SW 1271 (cell line): ENCODE measurements at regions not wholly inside any gene's neighbourhood (a gene's known extent, or its start where the extent isn't known, plus 50 kb on each side); places are given as distances from the start of the nearest gene placed in this dataset.

ENCODE experiments used
- DNase-seq, 2 experiments: peaks; one replicate each; lab custom pipeline; 2025; lab: John Stamatoyannopoulos, UW

DNA sequence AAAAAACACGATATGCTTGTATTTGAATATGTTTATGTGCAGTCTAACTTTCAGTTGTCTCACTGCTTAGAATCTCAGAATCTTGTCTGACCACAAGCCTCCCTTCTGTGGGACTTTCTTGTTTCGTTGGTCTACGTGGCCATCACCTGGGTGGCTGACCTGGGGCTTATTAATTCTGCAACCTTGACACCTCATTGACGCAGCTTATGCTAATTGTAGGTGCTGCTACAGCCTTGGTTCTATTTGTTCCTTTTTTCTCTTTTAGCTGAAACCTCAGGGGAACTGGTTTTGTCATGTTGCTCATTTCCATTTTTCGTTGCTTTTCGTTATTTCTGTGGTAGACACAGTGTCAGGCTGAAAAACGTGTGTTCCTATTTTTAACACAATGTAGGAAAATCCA, 273.7 kb downstream of the SLC4A3 start:
- DNase-seq = no peak

DNA sequence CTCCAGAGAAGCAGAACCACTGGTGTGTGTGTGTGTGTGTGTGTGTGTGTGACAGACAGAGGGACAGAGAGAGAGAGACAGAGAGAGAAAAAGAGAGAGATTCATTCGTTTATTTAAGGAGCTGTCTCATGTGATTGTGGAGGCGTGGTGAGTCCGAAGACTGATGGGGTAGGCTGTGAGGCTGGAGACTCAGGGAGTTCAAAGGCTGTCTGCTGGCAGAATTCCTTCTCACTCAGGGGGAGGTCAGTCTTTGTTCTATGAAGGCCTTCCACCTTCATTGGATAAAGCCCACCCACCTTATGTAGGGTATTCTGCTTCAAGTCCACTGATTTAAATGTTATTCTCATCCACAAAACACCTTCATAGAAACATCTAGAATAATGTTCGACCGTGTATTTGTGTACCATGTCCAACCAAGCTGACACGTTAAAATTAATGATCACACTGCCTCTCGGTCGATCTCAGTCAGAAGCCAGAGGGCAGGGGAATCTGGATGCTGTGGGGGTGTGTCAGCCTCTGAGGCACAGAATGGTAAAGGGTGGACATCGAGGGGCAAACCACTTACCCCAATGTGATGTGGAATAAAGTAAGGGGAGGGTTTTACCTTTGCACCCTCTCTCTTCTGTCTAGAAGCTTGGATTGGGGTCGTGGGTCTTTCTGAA, 275.6 kb downstream of the SLC4A3 start:
- no peak for DNase-seq

- no peak for DNase-seq
Observed at GRCh38 chr2:219905640-219906039, 278.2 kb downstream of the SLC4A3 start.

- no peak for DNase-seq
Observed at GRCh38 chr2:219906114-219907010, 278.9 kb downstream of the SLC4A3 start.

DNA sequence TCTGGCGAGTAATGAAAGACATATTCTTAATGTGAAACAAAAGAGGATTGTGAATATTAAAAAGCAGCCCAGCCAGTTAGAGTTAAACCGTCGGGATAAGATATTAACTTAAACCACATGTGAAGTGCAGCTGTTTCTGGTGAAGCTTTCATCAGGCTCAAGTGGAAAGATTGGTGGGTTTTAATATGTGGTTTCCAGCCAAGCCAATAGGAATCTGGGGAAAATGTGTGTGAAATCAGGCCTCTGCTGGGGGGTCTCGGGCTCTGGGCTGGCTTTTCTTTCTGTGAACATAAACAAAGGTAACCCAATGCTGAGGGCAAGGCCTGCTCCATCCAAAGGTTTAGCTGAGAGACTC, 279.6 kb downstream of the SLC4A3 start:
- no peak for DNase-seq

DNA sequence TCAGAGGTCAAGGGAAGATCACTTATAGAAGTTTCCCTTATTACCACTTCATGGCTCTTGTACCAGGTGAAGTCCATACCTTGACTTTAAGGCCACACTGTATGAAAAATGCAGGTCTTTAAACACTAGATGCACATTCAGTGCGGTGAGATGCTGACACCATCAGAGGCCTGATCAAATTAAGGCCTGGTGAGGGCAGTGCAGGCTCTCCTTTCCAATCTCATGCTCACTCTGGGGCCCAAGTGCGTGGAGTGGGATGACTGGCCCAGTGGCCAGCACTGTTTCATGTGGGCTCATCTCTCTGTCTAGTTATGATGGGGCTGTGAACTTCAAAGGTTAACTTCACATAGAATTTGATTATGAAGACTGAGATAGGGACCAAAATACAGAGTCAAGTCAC, 281.1 kb downstream of the SLC4A3 start:
- DNase-seq = no peak

- DNase-seq = no peak
Observed at GRCh38 chr2:219911541-219911940, 284.1 kb downstream of the SLC4A3 start.

- DNase-seq = no peak
Observed at GRCh38 chr2:219912491-219912921, 285.1 kb downstream of the SLC4A3 start.

DNA sequence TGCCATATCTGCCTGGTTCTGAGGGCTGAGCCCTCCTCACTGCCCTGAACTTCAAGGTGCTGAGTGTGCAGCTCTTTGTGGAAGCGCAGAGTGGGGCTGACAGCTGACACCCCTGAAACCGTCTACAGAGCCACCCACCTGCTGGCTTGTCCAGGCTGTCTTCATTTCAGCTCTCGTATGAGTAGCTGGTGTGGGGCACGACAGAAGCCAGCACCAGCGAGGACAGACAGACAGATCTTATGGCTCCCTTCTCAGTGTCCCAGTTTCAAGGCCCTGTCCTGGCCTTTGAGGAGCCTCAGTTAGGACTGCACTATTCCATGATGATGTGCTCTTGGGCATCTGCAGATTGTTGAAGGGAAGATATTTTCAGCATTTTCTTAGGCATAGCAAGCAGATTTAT, 287.1 kb downstream of the SLC4A3 start:
- DNase-seq = no peak

- no peak for DNase-seq
Observed at GRCh38 chr2:219916281-219916680, 288.9 kb downstream of the SLC4A3 start.

GRCh38 chr2:219916726-219917440, 289.5 kb downstream of the SLC4A3 start:
- no peak for DNase-seq

DNA sequence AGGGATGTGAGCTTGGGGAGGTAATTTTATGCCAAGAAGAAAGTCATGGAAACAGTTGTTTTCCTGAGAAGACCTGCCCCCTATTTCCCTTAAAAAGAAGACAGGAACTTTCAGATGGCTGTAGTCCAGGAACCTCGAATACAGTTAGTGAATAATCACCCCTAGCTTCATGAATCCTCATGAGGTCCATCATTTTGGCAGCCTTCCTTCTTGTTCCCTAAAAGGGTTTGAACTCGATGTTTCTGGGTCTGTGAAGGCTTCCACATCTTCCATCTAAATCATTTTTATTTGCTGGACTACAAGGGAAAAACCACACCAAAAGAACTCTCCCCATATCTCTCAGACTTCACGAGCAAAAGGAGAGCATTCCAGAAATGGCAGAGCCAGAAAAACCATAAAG, 290.8 kb downstream of the SLC4A3 start:
- no peak for DNase-seq

GRCh38 chr2:219918944-219919343, 291.5 kb downstream of the SLC4A3 start:
- DNase-seq = no peak

DNA sequence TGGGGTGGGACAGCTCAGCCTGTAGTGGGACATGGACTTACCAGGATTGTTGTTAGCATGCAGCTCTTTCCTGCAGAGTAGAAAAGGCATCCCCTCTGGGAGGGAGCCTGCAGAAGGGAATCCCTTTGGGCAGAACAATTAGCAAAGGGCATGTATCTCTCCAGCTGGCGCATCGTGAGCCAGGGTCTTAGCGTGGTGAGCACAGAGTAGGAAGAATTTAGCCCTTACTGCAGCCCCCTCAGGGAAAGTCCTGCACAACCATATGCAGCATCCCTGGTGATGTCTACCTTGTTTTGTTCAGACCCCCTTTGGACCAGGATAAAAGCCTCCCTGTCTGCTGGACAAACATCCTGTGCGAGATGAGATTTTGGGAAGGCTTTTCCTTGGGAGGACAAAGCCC, 292.1 kb downstream of the SLC4A3 start:
- no peak for DNase-seq

DNA sequence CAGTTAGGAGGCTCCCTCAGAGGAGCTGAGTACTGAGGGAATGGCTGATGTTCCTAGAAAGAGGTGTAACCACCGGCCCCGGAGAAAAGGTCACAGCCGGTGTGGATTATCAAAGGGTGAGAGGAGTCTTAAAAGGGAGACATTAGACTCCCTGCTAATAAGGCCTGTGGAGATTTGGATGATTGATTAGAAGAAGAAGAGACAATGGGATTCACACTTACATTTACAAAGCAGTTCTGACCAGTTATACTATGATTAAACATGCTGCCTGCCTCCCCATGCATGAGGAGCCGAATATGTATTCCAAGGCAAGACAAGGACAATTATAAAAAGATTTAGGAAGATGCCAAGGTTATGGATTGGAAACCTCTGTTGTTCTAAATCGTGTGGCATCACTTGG, 302.4 kb downstream of the SLC4A3 start:
- DNase-seq = no peak

GRCh38 chr2:219939647-219940046, 312.2 kb downstream of the SLC4A3 start:
- DNase-seq = no peak

- DNase-seq = no peak
Observed at GRCh38 chr2:219944866-219945265, 317.4 kb downstream of the SLC4A3 start.

DNA sequence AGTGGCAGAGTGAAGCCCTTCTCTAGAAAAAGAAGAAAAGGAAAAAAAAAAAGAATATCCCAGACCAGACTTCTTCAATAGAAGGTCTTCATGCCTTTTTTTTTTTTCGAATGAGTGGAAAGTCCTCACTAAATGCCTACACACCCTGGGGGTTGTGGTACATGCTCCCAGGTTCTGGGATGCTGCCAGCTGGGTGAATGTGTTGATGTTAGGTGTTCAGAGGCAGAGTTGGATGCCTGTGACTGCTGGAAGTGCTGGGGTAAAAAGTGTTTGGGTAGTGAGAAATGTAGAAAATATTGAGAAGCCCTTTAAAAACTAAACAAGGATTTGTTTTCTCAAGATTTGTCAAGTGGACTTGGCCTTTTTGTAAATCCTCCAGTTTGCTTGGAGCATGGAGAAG, 318.6 kb downstream of the SLC4A3 start:
- DNase-seq = no peak

GRCh38 chr2:219946529-219946928, 319.1 kb downstream of the SLC4A3 start:
- no peak for DNase-seq

GRCh38 chr2:219947575-219947974, 320.1 kb downstream of the SLC4A3 start:
- DNase-seq = no peak

DNA sequence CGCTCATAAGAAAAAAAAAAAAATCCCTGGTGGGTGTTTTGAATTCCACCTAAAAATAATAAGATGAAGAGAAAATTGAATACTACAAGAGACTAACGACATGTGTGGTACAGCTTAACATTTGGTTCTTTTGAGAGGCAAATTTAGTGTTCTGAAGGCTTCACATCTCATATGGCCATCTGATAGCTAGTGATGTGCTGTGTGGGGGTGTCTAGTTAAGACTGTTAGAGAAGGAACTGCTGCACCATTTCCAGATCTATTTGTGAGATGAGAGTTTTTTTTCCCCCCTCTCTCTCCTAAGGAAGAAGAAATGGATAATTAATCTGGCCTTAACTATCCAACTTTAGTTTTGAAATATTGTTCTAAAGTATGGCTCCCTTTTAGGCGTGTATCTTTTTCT, 321.6 kb downstream of the SLC4A3 start:
- DNase-seq = no peak

DNA sequence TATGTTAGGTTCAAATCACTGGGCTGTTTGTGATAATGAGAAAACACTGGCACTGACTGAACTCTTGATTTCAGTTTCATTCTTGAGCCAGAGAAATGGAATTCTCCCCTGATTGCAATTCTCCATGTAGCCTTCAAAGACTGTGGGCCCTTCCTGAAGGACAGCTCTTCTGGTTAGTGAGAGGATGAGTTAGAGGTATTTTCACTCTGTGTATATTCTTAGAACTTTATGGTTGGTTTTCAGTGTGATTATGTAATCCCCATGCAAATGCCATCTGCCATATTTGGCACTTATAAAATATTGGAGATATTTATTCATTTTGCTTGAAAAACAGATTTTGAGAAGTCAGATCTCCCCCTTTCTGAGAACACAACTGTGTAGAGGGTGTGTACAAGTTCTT, 323.7 kb downstream of the SLC4A3 start:
- no peak for DNase-seq

- no peak for DNase-seq
Observed at GRCh38 chr2:219954331-219954730, 326.9 kb downstream of the SLC4A3 start.
